Sigmoid colon (tissue), 6 donors: ENCODE measurements at regions not wholly inside any gene's neighbourhood (a gene's known extent, or its start where the extent isn't known, plus 50 kb on each side); places are given as distances from the start of the nearest gene placed in this dataset.

Source experiments
- DNase-seq: peaks from one replicate; pipeline ENCODE4 v3.0.0-alpha.2; 2019
- H3K27ac ChIP-seq, 4 donors: fragments of 200-600 bp; sonication (generic); one replicate each; pipeline ENCODE4 v1.5.1; 2016 to 2019; ENCODE audit warnings: mild to moderate bottlenecking in 1 of 4
- H3K27me3 ChIP-seq, 3 donors: fragments of 200-600 bp; sonication (generic); one replicate each; pipeline ENCODE4 v1.5.1; 2019; ENCODE audit warnings: mild to moderate bottlenecking in 1 of 3
- H3K36me3 ChIP-seq, 4 donors: fragments of 200-600 bp; sonication (generic); one replicate each; pipeline ENCODE4 v1.5.1; 2016 to 2019
- H3K4me1 ChIP-seq, 4 donors: fragments of 200-600 bp; sonication (generic); one replicate each; pipeline ENCODE4 v1.5.1; 2017 to 2019
- H3K4me3 ChIP-seq, 4 donors: fragments of 200-600 bp; sonication (generic); one replicate each; pipeline ENCODE4 v1.5.1; 2017 to 2019; ENCODE audit warnings: mild to moderate bottlenecking in 2 of 4, moderate library complexity in 1 of 4
- H3K9me3 ChIP-seq, 4 donors: fragments of 200-600 bp in 3 of 4; sonication (generic) in 3 of 4; one replicate each; pipeline versions ENCODE4 v1.5.1 to v1.6.1; 2013 to 2019
- CTCF ChIP-seq, 4 experiments: fragments of 450-650 bp in 3 of 4; fragments of 200-600 bp in 1 of 4; IDR thresholded peaks; one replicate each; pipeline ENCODE4 v1.5.1; 2016 to 2019; ENCODE audit warnings: antibody characterized with exemption in 4 of 4, mild to moderate bottlenecking in 3 of 4, moderate library complexity in 2 of 4
- EP300 ChIP-seq, 4 donors: sonication (generic); formaldehyde crosslinking; IDR thresholded peaks; one replicate each; pipeline ENCODE4 v1.6.1; 2017; ENCODE audit warnings: antibody characterized with exemption in 4 of 4
- POLR2A ChIP-seq, 2 donors: fragments of 450-650 bp; IDR thresholded peaks; one replicate each; pipeline ENCODE4 v1.6.1; 2016; ENCODE audit warnings: antibody characterized with exemption in 2 of 2, mild to moderate bottlenecking in 2 of 2, moderate library complexity in 2 of 2
- POLR2AphosphoS5 ChIP-seq, 4 donors: sonication (generic); formaldehyde crosslinking; IDR thresholded peaks; one replicate each; pipeline ENCODE4 v1.6.1; 2017; ENCODE audit warnings: antibody characterized with exemption in 4 of 4
- WGBS, 2 donors: extraction: QIAGEN DNeasy Blood & Tissue Kit; methylation state at CpG; one replicate each; pipeline ENCODE4 v1.1.7; 2013; 5-methylcytosine and 5-hydroxymethylcytosine counted together
- intact Hi-C: fragments of 100-400 bp; cut with DNase I; formaldehyde crosslinking; loops from one replicate; pipeline ENCODE4 v1.15.1; 2023
- donor health status: healthy with polysubstance abuse.
- donor health status: healthy.

GRCh38 chr4:175394208-175394607, 417.9 kb downstream of the GPM6A start:
- Histone ChIP-seq H3K27ac (no peak overlapping the region), H3K36me3 (no peaks in the 10 kb centered on the region), H3K4me1 (no peaks in the 10 kb centered on the region), H3K4me3 (no peak overlapping the region), H3K9me3 (no peaks in the 10 kb centered on the region), H3K27me3 (no peaks in the 10 kb centered on the region)
- TF ChIP-seq CTCF (IDR thresholded peaks at IDR 0.05) = no peak
- TF ChIP-seq POLR2AphosphoS5 (IDR thresholded peaks at IDR 0.05) = no peak
- TF ChIP-seq EP300 (IDR thresholded peaks at IDR 0.05) = no peak
- TF ChIP-seq POLR2A (IDR thresholded peaks at IDR 0.05) = no peak
- intact Hi-C loops = no loop called here
- no peak for DNase-seq

DNA sequence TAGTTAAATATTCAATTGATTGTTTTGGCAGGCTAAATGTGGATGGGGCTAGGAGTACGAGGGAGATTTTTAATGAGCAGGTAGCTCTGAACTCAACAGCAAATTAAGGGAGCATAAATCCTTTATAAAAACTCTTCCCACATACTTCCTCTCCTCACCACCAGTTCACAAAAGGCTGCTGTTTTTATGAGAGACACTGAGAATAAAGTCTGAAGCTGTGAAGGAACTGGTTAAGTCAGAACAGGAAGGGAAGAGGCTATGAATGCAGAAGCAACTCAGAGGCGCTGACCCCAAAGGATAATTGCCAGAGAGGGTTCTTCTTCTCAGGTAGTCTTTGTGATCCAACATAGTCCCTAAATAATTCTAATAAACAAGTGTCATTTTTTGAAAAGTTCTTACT, 406.1 kb downstream of the GPM6A start:
- intact Hi-C loops = no loop called here
- TF ChIP-seq EP300 (IDR thresholded peaks at IDR 0.05) = no peak
- no peak for TF ChIP-seq CTCF (IDR thresholded peaks at IDR 0.05)
- TF ChIP-seq POLR2AphosphoS5 (IDR thresholded peaks at IDR 0.05) = no peak
- TF ChIP-seq POLR2A (IDR thresholded peaks at IDR 0.05) = no peak
- no peaks in the 10 kb centered on the region for H3K27me3 ChIP-seq
- DNase-seq = no peak
- H3K4me3 ChIP-seq = no peak overlapping the region
- no peaks in the 10 kb centered on the region for H3K9me3 ChIP-seq
- no peaks in the 10 kb centered on the region for H3K4me1 ChIP-seq
- H3K36me3 ChIP-seq = no peaks in the 10 kb centered on the region
- WGBS, 2 donors = 20 to 42% methylated on average over 2 of the region's 2 CpGs
- H3K27ac ChIP-seq = no peak overlapping the region

DNA sequence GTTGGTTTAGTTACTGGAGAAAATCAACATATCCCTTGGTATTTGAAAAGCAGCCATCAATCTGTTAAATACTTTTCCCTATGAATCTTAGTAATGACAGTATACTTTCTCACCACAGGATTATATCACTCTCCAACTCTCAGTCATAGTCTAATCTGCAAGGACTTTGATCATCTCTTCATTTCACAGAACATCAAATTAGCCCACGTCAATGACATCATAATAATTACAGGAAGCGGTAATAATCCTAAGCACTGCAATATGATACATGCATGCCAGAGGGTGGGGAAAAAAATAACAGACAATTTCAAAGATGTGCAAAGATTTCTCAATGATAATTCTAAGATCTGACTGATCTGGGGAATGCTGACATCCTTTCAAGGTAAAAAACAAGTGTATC, 404.1 kb downstream of the GPM6A start:
- Histone ChIP-seq H3K4me3 (no peak overlapping the region), H3K36me3 (no peaks in the 10 kb centered on the region), H3K27ac (no peak overlapping the region), H3K9me3 (no peaks in the 10 kb centered on the region), H3K27me3 (no peaks in the 10 kb centered on the region), H3K4me1 (no peaks in the 10 kb centered on the region)
- intact Hi-C loops = no loop called here
- WGBS, 2 donors = 80 to 87% methylated on average over 2 of the region's 2 CpGs
- no peak for DNase-seq
- no peak for TF ChIP-seq EP300 (IDR thresholded peaks at IDR 0.05)
- no peak for TF ChIP-seq POLR2AphosphoS5 (IDR thresholded peaks at IDR 0.05)
- TF ChIP-seq CTCF (IDR thresholded peaks at IDR 0.05) = no peak
- no peak for TF ChIP-seq POLR2A (IDR thresholded peaks at IDR 0.05)

GRCh38 chr4:175411251-175411650, 400.8 kb downstream of the GPM6A start:
- Histone ChIP-seq H3K9me3 (peaks cover 0 to 9% (median 2%) of the 10 kb centered on the region in 4 donors), H3K36me3 (no peaks in the 10 kb centered on the region), H3K27ac (no peak overlapping the region)

More at GRCh38 chr4:175411251-175411650, 400.8 kb downstream of the GPM6A start:
- intact Hi-C loops = no loop called here
- TF ChIP-seq POLR2A (IDR thresholded peaks at IDR 0.05) = no peak
- no peak for TF ChIP-seq POLR2AphosphoS5 (IDR thresholded peaks at IDR 0.05)
- no peak for TF ChIP-seq CTCF (IDR thresholded peaks at IDR 0.05)
- TF ChIP-seq EP300 (IDR thresholded peaks at IDR 0.05) = no peak
- H3K27me3 ChIP-seq = no peaks in the 10 kb centered on the region
- DNase-seq = no peak
- H3K4me3 ChIP-seq = no peak overlapping the region
- no peaks in the 10 kb centered on the region for H3K4me1 ChIP-seq
